ENCODE measurements at regions not wholly inside any gene's neighbourhood (a gene's known extent, or its start where the extent isn't known, plus 50 kb on each side); places are given as distances from the start of the nearest gene placed in this dataset.

- no peak for TF ChIP-seq CTCF (IDR thresholded peaks at IDR 0.05)
- no peak for TF ChIP-seq POLR2A (IDR thresholded peaks at IDR 0.05)
- TF ChIP-seq EP300 (IDR thresholded peaks at IDR 0.05), result no peak
- peaks cover 0 to 6% (median 0%) of the 10 kb centered on the region in 4 donors for H3K4me1 ChIP-seq
- DNase-seq (ENCODE audit: low spot score in 2 of 2), result no peak
- H3K9me3 ChIP-seq, result no peaks in the 10 kb centered on the region
- WGBS, 2 donors, result 84 to 89% methylated on average over 7 of the region's 7 CpGs
- no peak overlapping the region for H3K27ac ChIP-seq
- no peak overlapping the region for H3K4me3 ChIP-seq
- H3K27me3 ChIP-seq, result no peaks in the 10 kb centered on the region
- H3K36me3 ChIP-seq, result no peaks in the 10 kb centered on the region
Observed at GRCh38 chr6:163844357-163844756, 429.8 kb downstream of the QKI start.

GRCh38 chr6:163843218-163843617, 428.7 kb downstream of the QKI start:
- Histone ChIP-seq H3K4me1 (peaks cover 0 to 6% (median under 1%) of the 10 kb centered on the region in 4 donors), H3K4me3 (no peak overlapping the region), H3K9me3 (no peaks in the 10 kb centered on the region), H3K36me3 (no peaks in the 10 kb centered on the region), H3K27ac (no peak overlapping the region), H3K27me3 (no peaks in the 10 kb centered on the region)
- TF ChIP-seq POLR2A (IDR thresholded peaks at IDR 0.05), result no peak
- no peak for TF ChIP-seq EP300 (IDR thresholded peaks at IDR 0.05)
- TF ChIP-seq CTCF (IDR thresholded peaks at IDR 0.05), result no peak
- DNase-seq (ENCODE audit: low spot score in 2 of 2), result no peak
- 56 to 65% methylated on average over 3 of the region's 3 CpGs for WGBS, 2 donors

DNA sequence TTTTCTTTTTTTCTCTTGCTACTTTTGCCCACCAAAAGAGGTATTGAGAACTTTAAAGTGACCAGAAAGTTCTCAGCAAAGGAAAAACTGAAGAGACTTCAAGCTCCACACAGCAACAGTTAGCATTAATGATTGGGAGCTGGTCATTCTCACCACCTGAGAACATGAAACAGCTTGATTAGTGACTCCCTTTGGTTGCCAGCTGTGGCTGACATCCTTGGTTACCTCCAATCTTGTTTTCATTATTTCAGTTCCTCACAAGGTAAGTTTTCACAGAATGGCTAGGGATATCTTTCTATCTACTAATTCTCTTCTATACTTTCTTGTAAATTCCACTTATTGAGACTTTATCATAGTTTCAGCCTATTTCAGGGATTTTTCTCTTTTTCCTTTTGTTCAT, 427.9 kb downstream of the QKI start:
- Histone ChIP-seq H3K36me3 (no peaks in the 10 kb centered on the region), H3K27ac (no peak overlapping the region), H3K4me1 (peaks cover 0 to 9% (median 4%) of the 10 kb centered on the region in 4 donors), H3K9me3 (no peaks in the 10 kb centered on the region), H3K27me3 (no peaks in the 10 kb centered on the region), H3K4me3 (no peak overlapping the region)
- DNase-seq (ENCODE audit: low spot score in 2 of 2), result no peak
- TF ChIP-seq POLR2A (IDR thresholded peaks at IDR 0.05) (no peak), CTCF (IDR thresholded peaks at IDR 0.05) (no peak), EP300 (IDR thresholded peaks at IDR 0.05) (no peak)

GRCh38 chr6:163841733-163842132, 427.2 kb downstream of the QKI start:
- DNase-seq (ENCODE audit: low spot score in 2 of 2), result no peak
- Histone ChIP-seq H3K4me1 (peaks cover 0 to 13% (median 6%) of the 10 kb centered on the region in 4 donors), H3K9me3 (no peaks in the 10 kb centered on the region), H3K36me3 (no peaks in the 10 kb centered on the region), H3K4me3 (no peak overlapping the region), H3K27ac (no peak overlapping the region), H3K27me3 (no peaks in the 10 kb centered on the region)
- WGBS, 2 donors, result 87 to 100% methylated on average over 1 to 3 of the region's 3 CpGs
- TF ChIP-seq EP300 (IDR thresholded peaks at IDR 0.05) (no peak), CTCF (IDR thresholded peaks at IDR 0.05) (no peak), POLR2A (IDR thresholded peaks at IDR 0.05) (no peak)

DNA sequence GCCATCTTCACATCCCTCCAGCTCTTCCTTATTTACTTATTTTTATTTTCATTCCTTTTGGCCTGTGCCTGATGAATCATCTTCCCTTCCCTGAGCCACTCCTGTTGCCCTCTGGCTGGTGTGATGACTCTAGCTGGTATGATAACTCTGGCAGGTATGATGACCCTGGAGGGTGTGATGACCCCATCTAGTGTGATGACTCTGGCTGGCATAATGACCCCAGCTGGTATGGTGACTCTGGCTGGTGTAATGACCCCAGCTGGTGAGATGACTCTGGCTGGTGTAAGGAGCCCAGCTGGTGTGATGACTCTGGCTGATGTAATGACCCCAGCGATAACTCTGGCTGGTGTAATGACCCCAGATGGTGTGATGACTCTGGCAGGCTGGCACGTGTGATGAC, 426.8 kb downstream of the QKI start:
- WGBS, 2 donors, result 40 to 58% methylated on average over 2 of the region's 2 CpGs
- H3K36me3 ChIP-seq, result no peaks in the 10 kb centered on the region
- no peak for DNase-seq (ENCODE audit: low spot score in 2 of 2)
- no peak overlapping the region for H3K4me3 ChIP-seq
- peaks cover 0 to 13% (median 6%) of the 10 kb centered on the region in 4 donors for H3K4me1 ChIP-seq
- no peak overlapping the region for H3K27ac ChIP-seq
- no peaks in the 10 kb centered on the region for H3K9me3 ChIP-seq
- no peaks in the 10 kb centered on the region for H3K27me3 ChIP-seq
- TF ChIP-seq CTCF (IDR thresholded peaks at IDR 0.05) (no peak), POLR2A (IDR thresholded peaks at IDR 0.05) (no peak), EP300 (IDR thresholded peaks at IDR 0.05) (no peak)

Data from tibial nerve (tissue), 4 donors.